Peyer's patch (tissue), 4 donors: ENCODE measurements at regions not wholly inside any gene's neighbourhood (a gene's known extent, or its start where the extent isn't known, plus 50 kb on each side); places are given as distances from the start of the nearest gene placed in this dataset.
"Not testable (repeated sequence)": the region's sequence is repeated elsewhere in the genome, so short reads cannot be mapped to it uniquely, and the experiment has no call there.

Experiments
- DNase-seq, 3 donors: peaks; one replicate each; pipeline ENCODE4 v3.0.0-alpha.2; 2017 to 2019
- H3K27ac ChIP-seq, 4 donors: fragments of 200-600 bp; sonication (generic); one replicate each; pipeline ENCODE4 v1.5.1; 2016 to 2019
- H3K27me3 ChIP-seq, 2 donors: fragments of 200-600 bp; sonication (generic); one replicate each; pipeline ENCODE4 v1.5.1; 2019
- H3K36me3 ChIP-seq, 3 donors: fragments of 200-600 bp; sonication (generic); one replicate each; pipeline ENCODE4 v1.5.1; 2016 to 2019
- H3K4me1 ChIP-seq, 4 donors: fragments of 200-600 bp; sonication (generic); one replicate each; pipeline ENCODE4 v1.5.1; 2016 to 2019
- H3K4me3 ChIP-seq, 4 donors: fragments of 200-600 bp; sonication (generic); 1 replicate in 3 of 4; 2 replicates in 1 of 4; pipeline ENCODE4 v1.5.1; 2016 to 2019; ENCODE audit warnings: mild to moderate bottlenecking in 1 of 4
- H3K9me3 ChIP-seq, 4 donors: fragments of 200-600 bp; sonication (generic); one replicate each; pipeline ENCODE4 v1.5.1; 2016 to 2019; ENCODE audit warnings: mild to moderate bottlenecking in 1 of 4
- CTCF ChIP-seq, 6 experiments: fragments of 450-650 bp in 4 of 6; fragments of 200-600 bp in 2 of 6; sonication (generic) in 1 of 6; IDR thresholded peaks; one replicate each; pipeline ENCODE4 v1.5.1; 2017 to 2019; ENCODE audit warnings: antibody characterized with exemption in 6 of 6, mild to moderate bottlenecking in 3 of 6, moderate library complexity in 1 of 6
- POLR2A ChIP-seq, 2 donors: fragments of 450-650 bp; IDR thresholded peaks; one replicate each; pipeline ENCODE4 v1.5.1; 2017; ENCODE audit warnings: antibody characterized with exemption in 2 of 2, mild to moderate bottlenecking in 2 of 2, moderate library complexity in 2 of 2

GRCh38 chr14:105588236-105588860, 62.0 kb downstream of the TMEM121 start:
- no peak for TF ChIP-seq POLR2A (IDR thresholded peaks at IDR 0.05)
- no peak for TF ChIP-seq CTCF (IDR thresholded peaks at IDR 0.05)
- Histone ChIP-seq H3K4me3 (peak overlapping the region in 2 of 4 donors; percentile 12 to 37), H3K27ac (peak overlapping the region in 2 of 4 donors; percentile 63 to 76), H3K4me1 (no peaks in the 10 kb centered on the region), H3K36me3 (no peaks in the 10 kb centered on the region), H3K27me3 (no peaks in the 10 kb centered on the region), H3K9me3 (no peaks in the 10 kb centered on the region)
- DNase-seq: peak in 1 of 3 donors; percentile 37

GRCh38 chr14:105589161-105589925, 63.0 kb downstream of the TMEM121 start:
- no peaks in the 10 kb centered on the region for H3K9me3 ChIP-seq
- H3K36me3 ChIP-seq: no peaks in the 10 kb centered on the region
- H3K4me3 ChIP-seq: peak overlapping the region in 2 of 4 donors; percentile 20 to 37
- no peaks in the 10 kb centered on the region for H3K27me3 ChIP-seq
- H3K27ac ChIP-seq: peak overlapping the region in 2 of 4 donors; percentile 63 to 76
- DNase-seq: peak in 1 of 3 donors; percentile 41
- TF ChIP-seq CTCF (IDR thresholded peaks at IDR 0.05) (no peak), POLR2A (IDR thresholded peaks at IDR 0.05) (no peak)
- H3K4me1 ChIP-seq: no peaks in the 10 kb centered on the region

- DNase-seq, H3K9me3 ChIP-seq, H3K4me1 ChIP-seq, H3K27me3 ChIP-seq, H3K36me3 ChIP-seq: not testable (repeated sequence)
- H3K27ac ChIP-seq: peak overlapping the region in 2 of 4 donors; percentile 63 to 76
- peak overlapping the region in 2 of 4 donors; percentile 20 to 37 for H3K4me3 ChIP-seq
Measured at GRCh38 chr14:105589926-105590185, 63.5 kb downstream of the TMEM121 start.

GRCh38 chr14:105591052-105591451, 64.7 kb downstream of the TMEM121 start:
- no peak for DNase-seq
- Histone ChIP-seq H3K4me3 (peak overlapping the region in 2 of 4 donors; percentile 14 to 35), H3K36me3 (no peaks in the 10 kb centered on the region), H3K27me3 (no peaks in the 10 kb centered on the region), H3K4me1 (no peaks in the 10 kb centered on the region), H3K27ac (peak overlapping the region in 2 of 4 donors; percentile 57 to 73), H3K9me3 (no peaks in the 10 kb centered on the region)
- no peak for TF ChIP-seq POLR2A (IDR thresholded peaks at IDR 0.05)
- TF ChIP-seq CTCF (IDR thresholded peaks at IDR 0.05): no peak

GRCh38 chr14:105591792-105592341, 65.5 kb downstream of the TMEM121 start:
- not testable (repeated sequence) for H3K9me3 ChIP-seq, H3K36me3 ChIP-seq, H3K4me1 ChIP-seq, H3K27me3 ChIP-seq, H3K4me3 ChIP-seq
- DNase-seq: peak in 2 of 3 donors; percentile 58 to 66
- H3K27ac ChIP-seq: peak overlapping the region in 1 of 4 donors; percentile 73

- not testable (repeated sequence) for H3K9me3 ChIP-seq, H3K4me3 ChIP-seq, H3K36me3 ChIP-seq, H3K4me1 ChIP-seq, H3K27ac ChIP-seq, DNase-seq, H3K27me3 ChIP-seq
Measured at GRCh38 chr14:105592646-105593045, 66.3 kb downstream of the TMEM121 start.

GRCh38 chr14:105595346-105595745, 69.0 kb downstream of the TMEM121 start:
- not testable (repeated sequence) for H3K27ac ChIP-seq, H3K4me1 ChIP-seq, DNase-seq, H3K9me3 ChIP-seq, H3K27me3 ChIP-seq, H3K4me3 ChIP-seq, H3K36me3 ChIP-seq

GRCh38 chr14:105596374-105596773, 70.0 kb downstream of the TMEM121 start:
- not testable (repeated sequence) for H3K36me3 ChIP-seq, H3K4me1 ChIP-seq, H3K27me3 ChIP-seq, H3K27ac ChIP-seq, DNase-seq, H3K4me3 ChIP-seq, H3K9me3 ChIP-seq

GRCh38 chr14:105598040-105598763, 71.8 kb downstream of the TMEM121 start:
- not testable (repeated sequence) for H3K4me3 ChIP-seq, H3K36me3 ChIP-seq, H3K27ac ChIP-seq, H3K4me1 ChIP-seq, H3K9me3 ChIP-seq, H3K27me3 ChIP-seq, DNase-seq

GRCh38 chr14:105598925-105599586, 72.7 kb downstream of the TMEM121 start:
- H3K4me1 ChIP-seq, H3K4me3 ChIP-seq, H3K36me3 ChIP-seq, H3K9me3 ChIP-seq, H3K27ac ChIP-seq, H3K27me3 ChIP-seq: not testable (repeated sequence)
- peak in 1 of 3 donors; percentile 46 for DNase-seq
